ENCODE measurements at regions not wholly inside any gene's neighbourhood (a gene's known extent, or its start where the extent isn't known, plus 50 kb on each side); places are given as distances from the start of the nearest gene placed in this dataset.
"Not testable (repeated sequence)": the region's sequence is repeated elsewhere in the genome, so short reads cannot be mapped to it uniquely, and the experiment has no call there.

DNA sequence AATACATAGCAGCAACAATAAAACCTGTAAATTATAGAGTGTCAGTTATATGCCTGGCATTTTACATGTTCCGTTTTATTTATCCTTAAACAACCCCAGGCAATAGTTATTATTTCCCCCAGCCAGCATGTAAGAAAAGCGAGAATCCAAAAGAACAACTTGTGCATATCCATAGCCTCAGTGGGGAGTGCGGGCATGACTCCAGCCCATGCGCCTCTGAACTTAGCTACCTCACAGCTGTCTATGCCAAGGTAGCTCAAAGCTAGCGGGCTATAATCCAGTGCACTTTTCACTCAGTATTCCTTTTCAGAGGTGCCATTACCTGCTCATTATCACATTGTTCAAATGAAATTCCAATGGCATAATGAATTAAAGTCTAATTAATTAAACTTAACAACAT is 257.3 kb upstream of the EDNRA start:
- Histone ChIP-seq H3K4me1 (ENCODE audit: control insufficient read depth, insufficient read depth, low read length) (no peaks in the 10 kb centered on the region), H3K4me3 (ENCODE audit: low read length in 2 of 2) (no peak overlapping the region), H3K9ac (ENCODE audit: low read length in 2 of 2) (no peak overlapping the region), H3K36me3 (ENCODE audit: control insufficient read depth in 2 of 2, insufficient read depth in 2 of 2, low read length in 2 of 2) (no peaks in the 10 kb centered on the region), H3K9me3 (ENCODE audit: control insufficient read depth in 2 of 2, low read length in 2 of 2) (no peaks in the 10 kb centered on the region), H3K27me3 (ENCODE audit: control insufficient read depth in 1 of 2, insufficient read depth in 2 of 2, low read length in 2 of 2) (no peaks in the 10 kb centered on the region), H3K27ac (ENCODE audit: low read length) (no peak overlapping the region)

DNA sequence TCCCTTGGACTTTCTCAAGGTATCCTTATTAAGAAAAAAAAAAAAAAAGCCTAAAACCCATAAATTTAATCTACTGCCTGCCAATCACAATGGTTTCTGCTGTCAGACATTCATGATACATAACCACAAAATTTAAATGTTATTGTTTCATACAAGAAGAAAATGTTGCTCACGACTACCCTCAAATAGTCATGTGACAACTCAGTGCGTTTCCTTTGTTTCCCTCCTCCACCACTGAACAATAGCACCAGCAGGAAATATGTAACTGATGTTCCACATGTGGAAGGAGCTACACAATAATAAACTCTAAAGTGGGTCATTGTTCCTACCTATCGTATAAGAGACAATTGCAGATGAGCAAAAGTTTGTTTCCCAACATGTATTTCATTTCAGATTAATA is 244.1 kb upstream of the EDNRA start:
- Histone ChIP-seq H3K27ac (ENCODE audit: low read length) (no peak overlapping the region), H3K27me3 (ENCODE audit: control insufficient read depth in 1 of 2, insufficient read depth in 2 of 2, low read length in 2 of 2) (no peaks in the 10 kb centered on the region), H3K36me3 (ENCODE audit: control insufficient read depth in 2 of 2, insufficient read depth in 2 of 2, low read length in 2 of 2) (no peaks in the 10 kb centered on the region), H3K9ac (ENCODE audit: low read length in 2 of 2) (no peak overlapping the region), H3K4me3 (ENCODE audit: low read length in 2 of 2) (no peak overlapping the region), H3K4me1 (ENCODE audit: control insufficient read depth, insufficient read depth, low read length) (no peaks in the 10 kb centered on the region), H3K9me3 (ENCODE audit: control insufficient read depth in 2 of 2, low read length in 2 of 2) (no peaks in the 10 kb centered on the region)

DNA sequence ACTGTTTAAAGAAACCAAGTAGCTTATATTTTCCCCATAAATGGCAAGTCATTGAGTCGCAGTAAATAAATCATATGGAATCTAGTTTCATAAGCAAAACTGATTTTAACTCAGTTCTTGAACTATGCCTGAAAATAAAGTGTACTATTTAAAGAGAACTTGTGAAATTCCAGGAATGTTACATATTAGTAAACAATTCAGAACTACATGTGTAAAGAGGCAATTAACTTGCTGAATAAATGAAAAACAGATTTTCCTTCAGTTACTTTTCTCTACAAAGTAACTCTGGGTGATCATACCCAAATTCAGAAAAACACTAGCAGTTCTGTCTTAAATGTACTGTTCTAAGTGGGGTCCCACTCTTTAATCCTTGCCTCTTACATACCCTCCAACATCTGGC is 236.1 kb upstream of the EDNRA start:
- H3K4me3 ChIP-seq (ENCODE audit: low read length in 2 of 2): no peak overlapping the region
- no peak overlapping the region for H3K9ac ChIP-seq (ENCODE audit: low read length in 2 of 2)
- H3K27ac ChIP-seq (ENCODE audit: low read length): no peak overlapping the region
- H3K27me3 ChIP-seq (ENCODE audit: control insufficient read depth in 1 of 2, insufficient read depth in 2 of 2, low read length in 2 of 2): no peaks in the 10 kb centered on the region
- peaks cover 0 to 3% of the 10 kb centered on the region in 2 donors for H3K9me3 ChIP-seq (ENCODE audit: control insufficient read depth in 2 of 2, low read length in 2 of 2)
- H3K36me3 ChIP-seq (ENCODE audit: control insufficient read depth in 2 of 2, insufficient read depth in 2 of 2, low read length in 2 of 2): no peaks in the 10 kb centered on the region
- no peaks in the 10 kb centered on the region for H3K4me1 ChIP-seq (ENCODE audit: control insufficient read depth, insufficient read depth, low read length)

DNA sequence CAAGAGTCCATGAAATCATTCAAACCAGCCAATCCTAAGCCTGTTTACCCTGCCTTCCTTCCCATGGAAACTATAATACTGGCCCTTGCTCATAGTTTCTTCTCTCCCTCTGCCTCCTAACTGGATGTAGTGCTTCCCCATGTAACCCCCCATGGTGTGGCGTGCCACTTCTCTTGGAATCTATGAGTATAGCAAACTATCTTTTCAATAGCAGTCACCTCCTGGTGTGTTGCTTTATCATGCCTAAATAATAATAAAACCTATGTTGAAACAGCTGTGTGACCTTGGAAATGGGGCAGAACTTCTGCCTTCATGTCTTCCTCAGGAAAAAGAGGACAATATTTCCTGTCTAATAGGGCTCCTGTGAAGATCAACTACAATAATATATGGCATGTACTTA is 234.8 kb upstream of the EDNRA start:
- Histone ChIP-seq H3K9me3 (ENCODE audit: control insufficient read depth in 2 of 2, low read length in 2 of 2) (peaks cover 3% of the 10 kb centered on the region in 2 donors), H3K36me3 (ENCODE audit: control insufficient read depth in 2 of 2, insufficient read depth in 2 of 2, low read length in 2 of 2) (no peaks in the 10 kb centered on the region), H3K4me3 (ENCODE audit: low read length in 2 of 2) (no peak overlapping the region), H3K27ac (ENCODE audit: low read length) (no peak overlapping the region), H3K27me3 (ENCODE audit: control insufficient read depth in 1 of 2, insufficient read depth in 2 of 2, low read length in 2 of 2) (no peaks in the 10 kb centered on the region), H3K4me1 (ENCODE audit: control insufficient read depth, insufficient read depth, low read length) (no peaks in the 10 kb centered on the region), H3K9ac (ENCODE audit: low read length in 2 of 2) (no peak overlapping the region)

DNA sequence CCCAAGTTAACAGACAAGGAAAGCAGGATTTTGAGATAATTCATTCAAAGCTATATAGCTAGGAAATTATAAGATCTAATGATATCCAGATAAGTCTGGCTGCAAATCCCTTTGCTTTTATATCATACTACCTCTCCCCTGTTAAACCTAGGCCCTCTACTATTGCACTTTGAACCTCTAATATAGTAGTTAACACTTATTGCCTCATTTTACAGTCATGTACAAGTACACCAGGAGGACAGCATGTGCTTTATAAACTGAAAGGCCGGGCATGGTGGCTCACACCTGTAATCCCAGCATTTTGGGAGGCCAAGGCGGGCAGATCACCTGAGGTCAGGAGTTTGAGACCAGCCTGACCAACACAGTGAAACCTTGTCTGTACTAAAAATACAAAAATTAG is 234.4 kb upstream of the EDNRA start:
- not testable (repeated sequence) for H3K27me3 ChIP-seq (ENCODE audit: control insufficient read depth in 1 of 2, insufficient read depth in 2 of 2, low read length in 2 of 2); H3K9ac ChIP-seq (ENCODE audit: low read length in 2 of 2); H3K27ac ChIP-seq (ENCODE audit: low read length); H3K4me1 ChIP-seq (ENCODE audit: control insufficient read depth, insufficient read depth, low read length); H3K4me3 ChIP-seq (ENCODE audit: low read length in 2 of 2); H3K9me3 ChIP-seq (ENCODE audit: control insufficient read depth in 2 of 2, low read length in 2 of 2); H3K36me3 ChIP-seq (ENCODE audit: control insufficient read depth in 2 of 2, insufficient read depth in 2 of 2, low read length in 2 of 2)

DNA sequence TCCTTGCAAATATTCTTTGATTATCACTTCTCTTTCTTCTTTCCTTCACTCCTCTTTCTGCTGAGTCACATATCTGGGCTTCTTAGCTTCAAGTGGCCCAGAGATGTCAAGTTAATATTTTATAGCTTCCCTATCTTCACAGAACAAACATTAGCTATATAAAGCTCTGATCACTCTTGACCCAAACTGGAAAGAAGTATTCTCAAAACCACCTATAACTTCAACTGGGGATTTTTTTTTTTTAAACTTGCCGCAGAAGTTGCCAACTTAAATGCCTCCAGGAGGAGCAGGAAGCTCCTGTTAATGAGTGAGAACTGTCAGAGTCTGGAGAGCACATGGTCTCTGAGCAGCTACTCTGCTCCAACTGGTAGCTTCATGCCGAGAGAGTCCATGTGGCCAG is 233.3 kb upstream of the EDNRA start:
- no peak overlapping the region for H3K9ac ChIP-seq (ENCODE audit: low read length in 2 of 2)
- H3K9me3 ChIP-seq (ENCODE audit: control insufficient read depth in 2 of 2, low read length in 2 of 2): peaks cover 3% of the 10 kb centered on the region in 2 donors
- H3K27me3 ChIP-seq (ENCODE audit: control insufficient read depth in 1 of 2, insufficient read depth in 2 of 2, low read length in 2 of 2): no peaks in the 10 kb centered on the region
- H3K36me3 ChIP-seq (ENCODE audit: control insufficient read depth in 2 of 2, insufficient read depth in 2 of 2, low read length in 2 of 2): no peaks in the 10 kb centered on the region
- no peaks in the 10 kb centered on the region for H3K4me1 ChIP-seq (ENCODE audit: control insufficient read depth, insufficient read depth, low read length)
- H3K27ac ChIP-seq (ENCODE audit: low read length): no peak overlapping the region
- H3K4me3 ChIP-seq (ENCODE audit: low read length in 2 of 2): no peak overlapping the region

DNA sequence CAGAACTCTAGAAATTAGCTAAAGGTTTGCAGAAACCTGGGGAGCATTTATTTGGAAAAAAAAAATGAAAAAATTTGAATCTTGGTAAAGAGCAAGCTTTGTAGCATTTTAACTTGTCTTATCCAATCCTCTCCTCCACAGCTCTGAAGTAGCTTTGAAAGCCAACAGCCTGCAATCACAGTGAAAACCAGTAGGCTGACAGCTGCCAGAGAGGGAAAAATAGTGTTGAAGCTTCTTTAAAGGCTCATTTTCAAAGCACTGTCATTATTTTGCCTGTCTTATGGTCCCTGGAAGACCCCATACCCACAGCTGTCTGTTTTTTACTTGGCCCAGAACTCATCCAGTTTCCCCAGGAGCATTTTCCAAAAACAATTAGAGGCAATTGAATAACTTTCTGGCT is 230.8 kb upstream of the EDNRA start:
- no peak overlapping the region for H3K9ac ChIP-seq (ENCODE audit: low read length in 2 of 2)
- no peaks in the 10 kb centered on the region for H3K36me3 ChIP-seq (ENCODE audit: control insufficient read depth in 2 of 2, insufficient read depth in 2 of 2, low read length in 2 of 2)
- no peak overlapping the region for H3K4me3 ChIP-seq (ENCODE audit: low read length in 2 of 2)
- no peak overlapping the region for H3K27ac ChIP-seq (ENCODE audit: low read length)
- no peaks in the 10 kb centered on the region for H3K4me1 ChIP-seq (ENCODE audit: control insufficient read depth, insufficient read depth, low read length)
- no peaks in the 10 kb centered on the region for H3K27me3 ChIP-seq (ENCODE audit: control insufficient read depth in 1 of 2, insufficient read depth in 2 of 2, low read length in 2 of 2)
- H3K9me3 ChIP-seq (ENCODE audit: control insufficient read depth in 2 of 2, low read length in 2 of 2): peaks cover 3% of the 10 kb centered on the region in 2 donors

DNA sequence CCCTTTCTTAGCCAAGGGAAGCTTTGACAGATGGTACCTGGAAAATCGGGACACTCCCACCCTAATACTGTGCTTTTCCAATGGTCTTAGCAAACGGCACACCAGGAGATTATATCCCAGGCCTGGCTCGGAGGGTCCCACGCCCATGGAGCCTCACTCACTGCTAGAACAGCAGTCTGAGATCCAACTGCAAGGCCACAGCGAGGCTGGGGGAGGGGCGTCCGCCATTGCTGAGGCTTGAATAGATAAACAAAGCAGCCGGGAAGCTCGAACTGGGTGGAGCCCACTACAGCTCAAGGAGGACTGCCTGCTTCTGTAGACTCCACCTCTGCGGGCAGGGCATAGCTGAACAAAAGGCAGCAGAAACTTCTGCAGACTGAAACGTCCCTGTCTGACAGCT is 225.6 kb upstream of the EDNRA start:
- not testable (repeated sequence) for H3K27ac ChIP-seq (ENCODE audit: low read length); H3K4me1 ChIP-seq (ENCODE audit: control insufficient read depth, insufficient read depth, low read length); H3K4me3 ChIP-seq (ENCODE audit: low read length in 2 of 2); H3K9me3 ChIP-seq (ENCODE audit: control insufficient read depth in 2 of 2, low read length in 2 of 2); H3K36me3 ChIP-seq (ENCODE audit: control insufficient read depth in 2 of 2, insufficient read depth in 2 of 2, low read length in 2 of 2); H3K27me3 ChIP-seq (ENCODE audit: control insufficient read depth in 1 of 2, insufficient read depth in 2 of 2, low read length in 2 of 2); H3K9ac ChIP-seq (ENCODE audit: low read length in 2 of 2)

DNA sequence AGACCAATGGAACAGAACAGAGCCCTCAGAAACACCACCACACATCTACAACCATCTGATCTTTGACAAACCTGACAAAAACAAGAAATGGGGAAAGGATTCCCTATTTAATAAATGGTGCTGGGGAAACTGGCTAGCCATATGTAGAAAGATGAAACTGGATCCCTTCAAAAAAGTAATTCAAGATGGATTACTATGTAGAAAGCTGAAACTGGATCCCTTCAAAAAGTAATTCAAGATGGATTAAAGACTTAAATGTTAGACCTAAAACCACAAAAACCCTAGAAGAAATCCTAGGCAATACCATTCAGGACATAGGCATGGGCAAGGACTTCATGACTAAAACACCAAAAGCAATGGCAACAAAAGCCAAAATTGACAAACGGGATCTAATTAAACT is 221.6 kb upstream of the EDNRA start:
- not testable (repeated sequence) for H3K9me3 ChIP-seq (ENCODE audit: control insufficient read depth in 2 of 2, low read length in 2 of 2); H3K4me1 ChIP-seq (ENCODE audit: control insufficient read depth, insufficient read depth, low read length); H3K36me3 ChIP-seq (ENCODE audit: control insufficient read depth in 2 of 2, insufficient read depth in 2 of 2, low read length in 2 of 2); H3K9ac ChIP-seq (ENCODE audit: low read length in 2 of 2); H3K4me3 ChIP-seq (ENCODE audit: low read length in 2 of 2); H3K27me3 ChIP-seq (ENCODE audit: control insufficient read depth in 1 of 2, insufficient read depth in 2 of 2, low read length in 2 of 2); H3K27ac ChIP-seq (ENCODE audit: low read length)

DNA sequence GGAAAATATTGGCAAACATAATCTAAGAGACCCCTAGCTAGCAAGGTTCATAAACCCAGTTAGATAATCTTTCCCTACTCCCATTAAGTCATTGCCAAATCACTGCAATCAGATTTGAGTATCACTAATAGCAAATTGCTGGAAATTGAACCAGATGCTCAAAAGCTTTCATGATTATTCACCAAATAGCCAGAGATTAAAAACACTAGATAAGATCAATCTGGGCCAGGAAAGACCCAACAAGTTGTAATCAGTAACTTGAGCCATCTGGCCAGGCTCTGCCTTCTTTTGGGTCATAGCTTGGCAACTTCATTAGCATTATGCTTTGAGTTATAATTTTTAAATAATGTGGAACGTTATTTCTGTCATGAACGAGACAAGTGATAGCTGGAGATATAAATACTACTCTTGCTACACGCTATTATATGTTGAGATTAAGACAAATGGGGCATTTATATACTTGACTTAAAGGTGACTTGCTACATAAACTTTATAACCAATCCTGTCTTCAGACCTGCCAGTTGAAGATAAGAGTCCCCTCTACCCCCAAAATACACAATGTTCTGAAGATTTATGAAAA is 196.6 kb upstream of the EDNRA start:
- H3K27ac ChIP-seq (ENCODE audit: low read length): no peak overlapping the region
- no peaks in the 10 kb centered on the region for H3K36me3 ChIP-seq (ENCODE audit: control insufficient read depth in 2 of 2, insufficient read depth in 2 of 2, low read length in 2 of 2)
- H3K4me3 ChIP-seq (ENCODE audit: low read length in 2 of 2): no peak overlapping the region
- H3K9me3 ChIP-seq (ENCODE audit: control insufficient read depth in 2 of 2, low read length in 2 of 2): peaks cover 0 to 6% of the 10 kb centered on the region in 2 donors
- H3K9ac ChIP-seq (ENCODE audit: low read length in 2 of 2): no peak overlapping the region
- no peaks in the 10 kb centered on the region for H3K4me1 ChIP-seq (ENCODE audit: control insufficient read depth, insufficient read depth, low read length)
- no peaks in the 10 kb centered on the region for H3K27me3 ChIP-seq (ENCODE audit: control insufficient read depth in 1 of 2, insufficient read depth in 2 of 2, low read length in 2 of 2)

DNA sequence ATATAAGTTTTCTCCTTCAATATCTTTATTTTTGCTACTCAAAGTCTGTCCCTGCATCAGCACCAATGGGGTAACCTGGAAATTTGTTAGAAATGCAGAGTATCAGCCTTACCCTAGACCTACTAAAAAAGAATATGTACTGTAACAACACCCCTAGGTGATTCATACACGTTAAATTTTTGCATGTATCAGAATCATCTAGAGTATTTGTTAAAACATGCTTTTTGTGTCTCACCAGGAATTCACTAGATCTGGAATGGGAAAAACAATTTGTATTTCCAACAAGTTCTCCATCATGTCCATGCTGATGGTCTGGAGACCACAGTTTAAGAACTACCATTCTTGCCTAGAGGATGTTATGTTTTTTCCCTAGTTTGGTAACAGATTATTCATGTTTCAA is 196.0 kb upstream of the EDNRA start:
- H3K4me1 ChIP-seq (ENCODE audit: control insufficient read depth, insufficient read depth, low read length): no peaks in the 10 kb centered on the region
- H3K27me3 ChIP-seq (ENCODE audit: control insufficient read depth in 1 of 2, insufficient read depth in 2 of 2, low read length in 2 of 2): no peaks in the 10 kb centered on the region
- no peaks in the 10 kb centered on the region for H3K36me3 ChIP-seq (ENCODE audit: control insufficient read depth in 2 of 2, insufficient read depth in 2 of 2, low read length in 2 of 2)
- no peak overlapping the region for H3K4me3 ChIP-seq (ENCODE audit: low read length in 2 of 2)
- no peak overlapping the region for H3K9ac ChIP-seq (ENCODE audit: low read length in 2 of 2)
- no peak overlapping the region for H3K27ac ChIP-seq (ENCODE audit: low read length)
- peaks cover 0 to 2% of the 10 kb centered on the region in 2 donors for H3K9me3 ChIP-seq (ENCODE audit: control insufficient read depth in 2 of 2, low read length in 2 of 2)

Data from stomach smooth muscle (tissue), 2 donors.